MM.1S (cell line): ENCODE measurements at regions not wholly inside any gene's neighbourhood (a gene's known extent, or its start where the extent isn't known, plus 50 kb on each side); places are given as distances from the start of the nearest gene placed in this dataset.

Experiments
- DNase-seq: peaks from one replicate; pipeline ENCODE4 v3.0.0-alpha.2; 2015
- H2AFZ ChIP-seq: fragments of 300-600 bp; sonication (generic); 2 replicates; pipeline ENCODE4 v1.6.0; 2016; ENCODE audit warnings: antibody characterized with exemption, low read length
- H3F3A ChIP-seq: fragments of 300-600 bp; sonication (generic); 2 replicates; pipeline ENCODE4 v1.6.1; 2016; ENCODE audit warnings: mild to moderate bottlenecking, antibody characterized with exemption, low read length, moderate library complexity, mixed read lengths; ENCODE audit not compliant: insufficient read depth
- H3K27ac ChIP-seq: fragments of 300-600 bp; sonication (generic); 2 replicates; pipeline ENCODE4 v1.5.1; 2016; ENCODE audit warnings: mild to moderate bottlenecking, low read length
- H3K27me3 ChIP-seq: fragments of 300-600 bp; sonication (generic); replicated peaks from 2 replicates; pipeline ENCODE4 v1.6.0; 2016; ENCODE audit warnings: low read length; ENCODE audit not compliant: insufficient read depth
- H3K36me3 ChIP-seq: fragments of 300-600 bp; sonication (generic); replicated peaks from 2 replicates; pipeline ENCODE4 v1.6.1; 2016; ENCODE audit warnings: mild to moderate bottlenecking, low read length, mixed read lengths; ENCODE audit not compliant: insufficient read depth
- H3K4me1 ChIP-seq: fragments of 300-600 bp; sonication (generic); 2 replicates; pipeline ENCODE4 v1.6.1; 2016; ENCODE audit warnings: low read length, mixed read lengths
- H3K4me2 ChIP-seq: fragments of 300-600 bp; sonication (generic); 2 replicates; pipeline ENCODE4 v1.6.0; 2016; ENCODE audit warnings: low read depth, low read length
- H3K4me3 ChIP-seq: fragments of 300-600 bp; sonication (generic); 2 replicates; pipeline ENCODE4 v1.5.1; 2016; ENCODE audit warnings: low read length, mixed read lengths
- H3K79me2 ChIP-seq: fragments of 300-600 bp; sonication (generic); 2 replicates; pipeline ENCODE4 v1.6.1; 2016; ENCODE audit warnings: mixed run types, low read length, mixed read lengths
- H3K9ac ChIP-seq: fragments of 300-600 bp; sonication (generic); 2 replicates; pipeline ENCODE4 v1.6.1; 2016; ENCODE audit warnings: low read length, mixed read lengths
- H3K9me2 ChIP-seq: fragments of 300-600 bp; sonication (generic); replicated peaks from 2 replicates; pipeline ENCODE4 v1.6.1; 2016; ENCODE audit warnings: mild to moderate bottlenecking, low read length, mixed read lengths; ENCODE audit not compliant: insufficient read depth
- H3K9me3 ChIP-seq: fragments of 300-600 bp; sonication (generic); replicated peaks from 2 replicates; pipeline ENCODE4 v1.6.1; 2016; ENCODE audit warnings: mild to moderate bottlenecking, low read length, mixed read lengths; ENCODE audit not compliant: insufficient read depth
- H4K20me1 ChIP-seq: fragments of 300-600 bp; sonication (generic); 2 replicates; pipeline ENCODE4 v1.6.1; 2016; ENCODE audit warnings: mild to moderate bottlenecking, low read length, moderate library complexity, mixed read lengths; ENCODE audit not compliant: insufficient read depth
- CTCF ChIP-seq: fragments of 300-600 bp; sonication (generic); IDR thresholded peaks from 2 replicates; pipeline ENCODE4 v1.5.1; 2016; ENCODE audit warnings: antibody characterized with exemption, low read length, mixed read lengths
- EZH2 ChIP-seq: fragments of 300-600 bp; sonication (generic); optimal IDR thresholded peaks from 2 replicates; pipeline ENCODE3; 2017; ENCODE audit warnings: low read depth, mild to moderate bottlenecking, antibody characterized with exemption, low read length, mixed read lengths
- EZH2phosphoT487 ChIP-seq: fragments of 300-600 bp; sonication (generic); IDR thresholded peaks from 2 replicates; pipeline ENCODE4 v1.6.1; 2018; ENCODE audit warnings: antibody characterized with exemption, low read length

DNA sequence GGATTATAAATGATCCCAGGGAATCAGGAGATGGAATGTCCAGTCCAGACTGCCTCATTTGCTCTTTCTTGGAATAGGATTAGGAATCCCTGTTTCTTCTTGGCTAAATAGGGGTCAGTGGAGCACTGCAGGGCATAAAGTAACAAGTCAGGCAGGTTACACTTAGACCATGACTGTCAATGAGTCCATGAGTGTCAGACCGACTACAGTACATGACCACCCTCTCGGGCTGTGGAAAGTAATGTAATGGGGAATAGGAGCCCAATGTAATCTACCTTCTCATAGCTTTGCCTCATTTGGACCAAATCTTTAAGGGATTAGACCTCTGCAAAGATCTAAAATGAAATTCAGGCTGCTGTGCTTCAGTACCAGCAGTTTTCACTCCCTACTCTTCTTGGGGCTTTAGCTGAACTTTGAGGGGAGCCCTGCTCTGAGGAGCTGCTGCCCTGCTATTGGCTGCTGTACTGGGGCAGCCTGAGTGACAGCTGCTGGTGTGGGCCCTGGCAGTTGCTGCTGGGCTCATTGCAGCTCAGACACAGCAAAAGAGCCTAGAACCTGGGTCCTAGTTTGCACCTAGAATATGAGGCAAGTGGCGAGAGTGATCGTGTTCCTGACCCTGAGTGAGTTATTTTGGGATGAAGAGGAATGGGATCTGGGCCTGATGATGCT lies 62.2 kb upstream of the OR4E1 start:
- DNase-seq: no peak

GRCh38 chr14:21735200-21735599 lies 61.6 kb upstream of the OR4E1 start:
- no peak overlapping the region for H3K4me2 ChIP-seq
- no peaks in the 10 kb centered on the region for H3K79me2 ChIP-seq
- no peak overlapping the region for H3K27ac ChIP-seq
- H3K9me2 ChIP-seq: no peaks in the 10 kb centered on the region
- no peaks in the 10 kb centered on the region for H3K4me1 ChIP-seq
- H3F3A ChIP-seq: no peaks in the 10 kb centered on the region
- H3K36me3 ChIP-seq: no peaks in the 10 kb centered on the region
- DNase-seq: no peak
- H3K27me3 ChIP-seq: no peaks in the 10 kb centered on the region
- H3K4me3 ChIP-seq: no peak overlapping the region
- no peak overlapping the region for H2AFZ ChIP-seq
- H3K9ac ChIP-seq: no peak overlapping the region
- H4K20me1 ChIP-seq: no peaks in the 10 kb centered on the region
- H3K9me3 ChIP-seq: no peaks in the 10 kb centered on the region
- no peak for TF ChIP-seq CTCF
- TF ChIP-seq EZH2: no peak
- TF ChIP-seq EZH2phosphoT487: no peak

More for the DNA sequence above, 62.2 kb upstream of the OR4E1 start:
- Histone ChIP-seq H3F3A (no peaks in the 10 kb centered on the region), H4K20me1 (no peaks in the 10 kb centered on the region), H3K9me3 (no peaks in the 10 kb centered on the region), H3K36me3 (no peaks in the 10 kb centered on the region), H3K4me1 (no peaks in the 10 kb centered on the region), H3K4me2 (no peak overlapping the region), H3K4me3 (no peak overlapping the region), H3K27me3 (no peaks in the 10 kb centered on the region), H3K27ac (no peak overlapping the region), H3K9me2 (no peaks in the 10 kb centered on the region), H3K79me2 (no peaks in the 10 kb centered on the region), H2AFZ (no peak overlapping the region), H3K9ac (no peak overlapping the region)
- no peak for TF ChIP-seq EZH2phosphoT487
- TF ChIP-seq EZH2: no peak
- no peak for TF ChIP-seq CTCF

DNA sequence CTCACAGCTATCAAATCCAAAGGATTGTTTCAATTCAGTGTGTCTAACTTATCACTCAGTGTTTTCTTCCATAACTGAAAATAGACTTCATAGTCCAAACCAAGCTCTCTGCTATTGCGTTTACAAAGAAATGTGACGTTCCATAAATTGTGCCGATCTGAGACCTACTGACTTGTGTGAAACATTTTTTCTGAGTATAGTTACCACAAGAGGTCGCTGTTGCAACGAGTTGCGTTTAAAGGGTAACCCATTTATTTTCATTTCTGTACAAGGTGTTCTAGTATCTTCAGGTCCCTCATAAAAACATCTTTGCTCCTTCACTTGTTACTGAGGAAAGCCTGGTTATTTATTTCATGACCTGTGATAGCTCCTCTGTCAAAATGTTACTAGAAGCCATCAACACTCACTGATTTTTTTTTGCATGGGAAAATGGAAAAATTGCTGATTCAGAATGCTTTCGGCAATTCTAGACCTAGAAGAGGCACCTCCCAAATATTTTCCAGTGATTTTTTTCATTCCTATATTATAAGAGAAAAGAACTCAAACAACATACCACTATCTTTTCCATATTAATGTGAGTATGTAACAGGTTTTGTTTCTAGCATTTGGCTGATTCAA lies 60.9 kb upstream of the OR4E1 start:
- Histone ChIP-seq H3K9me3 (no peaks in the 10 kb centered on the region), H3K4me1 (0 out of 2 replicates have a peak, but pooled peaks cover 2% of the 10 kb centered on the region), H3K9ac (no peak overlapping the region), H3K36me3 (no peaks in the 10 kb centered on the region), H3K27ac (no peak overlapping the region), H3K4me3 (peak overlapping the region; percentile 28; the same call in 1 of the 2 replicates), H3K4me2 (peak overlapping the region; percentile 38; the same call in 1 of the 2 replicates), H3F3A (no peaks in the 10 kb centered on the region), H3K9me2 (no peaks in the 10 kb centered on the region), H2AFZ (0 out of 2 replicates have a peak overlapping the region, but pooled peaks have one; percentile 36), H4K20me1 (no peaks in the 10 kb centered on the region), H3K27me3 (no peaks in the 10 kb centered on the region), H3K79me2 (no peaks in the 10 kb centered on the region)
- TF ChIP-seq EZH2 (no peak), EZH2phosphoT487 (no peak), CTCF (peak; percentile 53)
- DNase-seq: peak; percentile 79
